B cell (primary cell): ENCODE measurements at regions not wholly inside any gene's neighbourhood (a gene's known extent, or its start where the extent isn't known, plus 50 kb on each side); places are given as distances from the start of the nearest gene placed in this dataset.

Source experiments
- ATAC-seq: fragments of 200-7000 bp; cut with Tn5 transposase; one replicate; pipeline ENCODE4 v1.10.0; 2021; ENCODE audit warnings: low read depth, mild to moderate bottlenecking, moderate number of reproducible peaks, moderate library complexity
- CTCF ChIA-PET: fragments of 350-600 bp; sonication (Branson Sonifier 250); formaldehyde crosslinking; loops from one replicate; lab custom pipeline; 2021; ENCODE audit warnings: antibody characterized with exemption, inconsistent platforms; lab: Charles Lee
- POLR2A ChIA-PET: fragments of 350-600 bp; sonication (Branson Sonifier 250); formaldehyde crosslinking; loops from one replicate; lab custom pipeline; 2021; ENCODE audit warnings: antibody characterized with exemption; lab: Charles Lee
- DNase-seq: peaks from one replicate; pipeline ENCODE4 v3.0.0; 2013
- H2AFZ ChIP-seq: 2 replicates; pipeline ENCODE4 v1.6.1; 2012; ENCODE audit warnings: mild to moderate bottlenecking, low read depth, low read length; ENCODE audit not compliant: insufficient read depth, poor library complexity, severe bottlenecking
- H3K27ac ChIP-seq, 2 donors: 1 replicate in 1 of 2; 2 replicates in 1 of 2; pipeline ENCODE4 v1.5.1; 2012 to 2013; ENCODE audit warnings: low read length in 2 of 2, mild to moderate bottlenecking in 2 of 2, moderate library complexity in 1 of 2
- H3K27me3 ChIP-seq, 4 experiments: fragments of 200-600 bp in 1 of 4; sonication (generic) in 1 of 4; replicated peaks in 1 of 4; 1 replicate in 2 of 4; 2 replicates in 2 of 4; pipeline versions ENCODE4 v1.6.1 to v1.7.0; 2013 to 2016; ENCODE audit warnings: low read length in 3 of 4, mild to moderate bottlenecking in 2 of 4, mixed read lengths in 1 of 4, moderate library complexity in 1 of 4; ENCODE audit not compliant: insufficient read depth in 4 of 4, control insufficient read depth in 3 of 4; ENCODE audit errors: control extremely low read depth in 1 of 4
- H3K36me3 ChIP-seq, 2 experiments: replicated peaks in 1 of 2; 1 replicate in 1 of 2; 2 replicates in 1 of 2; pipeline versions ENCODE4 v1.6.1 to v1.7.1; 2013; ENCODE audit warnings: low read length in 1 of 2; ENCODE audit not compliant: insufficient read depth in 2 of 2, control insufficient read depth in 1 of 2; ENCODE audit errors: control extremely low read depth in 1 of 2, extremely low read depth in 1 of 2
- H3K4me1 ChIP-seq, 2 donors: fragments of 200-600 bp in 1 of 2; sonication (generic) in 1 of 2; 1 replicate in 1 of 2; 2 replicates in 1 of 2; pipeline versions ENCODE4 v1.5.1 to v1.6.1; 2013 to 2017; ENCODE audit warnings: low read length in 2 of 2; ENCODE audit not compliant: control insufficient read depth in 2 of 2, insufficient read depth in 2 of 2
- H3K4me2 ChIP-seq: replicated peaks from 2 replicates; pipeline ENCODE3; 2012; ENCODE audit warnings: mild to moderate bottlenecking, low read depth, low read length; ENCODE audit not compliant: poor library complexity, severe bottlenecking
- H3K4me3 ChIP-seq, 5 experiments: fragments of 200-600 bp in 1 of 5; sonication (generic) in 1 of 5; 1 replicate in 3 of 5; 2 replicates in 2 of 5; pipeline versions ENCODE4 v1.5.1 to v1.7.0; 2011 to 2016; ENCODE audit warnings: low read length in 4 of 5, mild to moderate bottlenecking in 4 of 5, low read depth in 2 of 5, control low read depth in 1 of 5, moderate library complexity in 1 of 5; ENCODE audit not compliant: insufficient read depth in 1 of 5; ENCODE audit errors: control extremely low read depth in 1 of 5, extremely low read depth in 1 of 5
- H3K79me2 ChIP-seq: fragments of 200-600 bp; sonication (generic); one replicate; pipeline ENCODE4 v1.6.0; 2016; ENCODE audit warnings: low read length; ENCODE audit not compliant: control insufficient read depth, insufficient read depth
- H3K9ac ChIP-seq: fragments of 200-600 bp; sonication (generic); 2 replicates; pipeline ENCODE4 v1.6.1; 2017; ENCODE audit warnings: mild to moderate bottlenecking, low read length, moderate library complexity
- H3K9me3 ChIP-seq, 3 donors: one replicate each; pipeline versions ENCODE4 v1.6.1 to v1.7.1; 2013; ENCODE audit warnings: low read length in 2 of 3; ENCODE audit not compliant: control insufficient read depth in 2 of 3, insufficient read depth in 1 of 3; ENCODE audit errors: control extremely low read depth in 1 of 3
- H4K20me1 ChIP-seq: 2 replicates; pipeline ENCODE4 v1.6.0; 2012; ENCODE audit warnings: mild to moderate bottlenecking, low read length; ENCODE audit not compliant: insufficient read depth, control insufficient read depth, poor library complexity, severe bottlenecking
- H3K27ac Mint-ChIP-seq: one replicate; pipeline ENCODE4 v1.8.0; 2021; ENCODE audit warnings: mixed read lengths
- H3K27me3 Mint-ChIP-seq: one replicate; pipeline ENCODE4 v1.8.0; 2021; ENCODE audit warnings: mixed read lengths
- H3K4me1 Mint-ChIP-seq: one replicate; pipeline ENCODE4 v1.8.0; 2021; ENCODE audit warnings: mixed read lengths
- H3K4me3 Mint-ChIP-seq: one replicate; pipeline ENCODE4 v1.8.0; 2021; ENCODE audit warnings: mixed read lengths
- H3K9me3 Mint-ChIP-seq: one replicate; pipeline ENCODE4 v1.8.0; 2022; ENCODE audit warnings: mixed read lengths; ENCODE audit not compliant: insufficient read depth
- CTCF ChIP-seq: fragments of 200-600 bp; IDR thresholded peaks from one replicate; pipeline ENCODE4 v1.8.0; 2022; ENCODE audit warnings: antibody characterized with exemption, mild to moderate bottlenecking
- EZH2 ChIP-seq: IDR thresholded peaks from 2 replicates; pipeline ENCODE4 v1.6.1; 2012; ENCODE audit warnings: borderline replicate concordance, low read depth, mild to moderate bottlenecking, moderate library complexity, low read length; ENCODE audit not compliant: insufficient read depth, poor library complexity, severe bottlenecking
- WGBS: methylation state at CpG from one replicate; pipeline ENCODE4 v1.1.5; 2013; ENCODE audit warnings: missing lambda C conversion rate; ENCODE audit not compliant: insufficient coverage; 5-methylcytosine and 5-hydroxymethylcytosine counted together
- intact Hi-C: fragments of 100-400 bp; cut with micrococcal nuclease; formaldehyde crosslinking; loops from one replicate; pipeline ENCODE4 v1.10.0; 2022

GRCh38 chr4:19722404-19722803 lies 529.3 kb upstream of the SLIT2 start:
- Histone ChIP-seq H3K79me2 (no peaks in the 10 kb centered on the region), H3K4me3 (no peak overlapping the region), H3K4me1 (no peaks in the 10 kb centered on the region), H2AFZ (no peak overlapping the region), H3K4me2 (no peak overlapping the region), H4K20me1 (no peaks in the 10 kb centered on the region), H3K9ac (no peak overlapping the region), H3K9me3 (peaks cover 0 to 4% (median 0%) of the 10 kb centered on the region in 3 donors), H3K27ac (no peak overlapping the region), H3K27me3 (no peaks in the 10 kb centered on the region), H3K36me3 (no peaks in the 10 kb centered on the region)
- ChIA-PET POLR2A (no interaction called here), CTCF (no interaction called here)
- no peak for DNase-seq
- intact Hi-C loops: no loop called here
- H3K27ac Mint-ChIP-seq: no peak overlapping the region
- no peaks in the 10 kb centered on the region for H3K27me3 Mint-ChIP-seq
- WGBS: 60% methylated on average over 1 of the region's 1 CpG
- H3K9me3 Mint-ChIP-seq: peaks cover 2% of the 10 kb centered on the region
- no peak overlapping the region for H3K4me3 Mint-ChIP-seq
- ATAC-seq: no peak
- no peak for TF ChIP-seq CTCF
- H3K4me1 Mint-ChIP-seq: no peaks in the 10 kb centered on the region

GRCh38 chr4:19721587-19721986 lies 530.1 kb upstream of the SLIT2 start:
- Histone ChIP-seq H4K20me1 (no peaks in the 10 kb centered on the region), H3K9ac (no peak overlapping the region), H3K36me3 (no peaks in the 10 kb centered on the region), H3K9me3 (peaks cover 0 to 4% (median 0%) of the 10 kb centered on the region in 3 donors), H2AFZ (no peak overlapping the region), H3K4me1 (no peaks in the 10 kb centered on the region), H3K4me2 (no peak overlapping the region), H3K27ac (no peak overlapping the region), H3K27me3 (no peaks in the 10 kb centered on the region), H3K79me2 (no peaks in the 10 kb centered on the region), H3K4me3 (no peak overlapping the region)
- Mint-ChIP-seq H3K27ac (no peak overlapping the region), H3K4me1 (no peaks in the 10 kb centered on the region), H3K27me3 (no peaks in the 10 kb centered on the region), H3K4me3 (no peak overlapping the region), H3K9me3 (peaks cover 2% of the 10 kb centered on the region)
- ChIA-PET POLR2A (no interaction called here), CTCF (no interaction called here)
- DNase-seq (no peak), ATAC-seq (no peak)
- TF ChIP-seq CTCF (no peak), EZH2 (no peak)
- intact Hi-C loops: no loop called here
